PC-3 (cell line): ENCODE measurements at regions not wholly inside any gene's neighbourhood (a gene's known extent, or its start where the extent isn't known, plus 50 kb on each side); places are given as distances from the start of the nearest gene placed in this dataset.
"Not testable (repeated sequence)": the region's sequence is repeated elsewhere in the genome, so short reads cannot be mapped to it uniquely, and the experiment has no call there.

Experiments used
- ATAC-seq: fragments of 200-7000 bp; cut with Tn5 transposase; 2 replicates; pipeline ENCODE4 v1.9.1; 2020; ENCODE audit warnings: mild to moderate bottlenecking, moderate library complexity
- BruUV-seq: library from RNA; stranded (reverse); fragments of 400-500 nt; replicated peaks from 2 replicates; lab custom pipeline; 2021; lab: Mats Ljungman, UMichigan
- CTCF ChIA-PET: fragments of 300-600 bp; sonication (Branson Sonifier 250); formaldehyde crosslinking; loops from one replicate; lab custom pipeline; 2022; ENCODE audit warnings: antibody characterized with exemption; lab: Charles Lee
- POLR2A ChIA-PET: fragments of 300-600 bp; sonication (Branson Sonifier 250); formaldehyde crosslinking; loops from one replicate; lab custom pipeline; 2022; ENCODE audit warnings: antibody characterized with exemption; ENCODE audit not compliant: unreplicated experiment; lab: Charles Lee
- DNase-seq: peaks from one replicate; pipeline ENCODE4 v3.0.0-alpha.2; 2015
- H2AFZ ChIP-seq: fragments of 300-600 bp; sonication (generic); 2 replicates; pipeline ENCODE4 v1.6.0; 2016; ENCODE audit warnings: antibody characterized with exemption, low read length
- H3F3A ChIP-seq: fragments of 300-600 bp; sonication (generic); one replicate; pipeline ENCODE4 v1.6.0; 2017; ENCODE audit warnings: antibody characterized with exemption, low read length, control low read depth, mild to moderate bottlenecking; ENCODE audit not compliant: unreplicated experiment
- H3K27ac ChIP-seq: fragments of 300-600 bp; sonication (generic); 2 replicates; pipeline ENCODE4 v1.5.1; 2016; ENCODE audit warnings: mild to moderate bottlenecking, low read length
- H3K27me3 ChIP-seq: fragments of 300-600 bp; sonication (generic); 2 replicates; pipeline ENCODE4 v1.6.1; 2016; ENCODE audit warnings: low read length, mixed read lengths
- H3K36me3 ChIP-seq: fragments of 300-600 bp; sonication (generic); 2 replicates; pipeline ENCODE4 v1.6.1; 2016; ENCODE audit warnings: low read depth, mixed run types, low read length, mixed read lengths
- H3K4me1 ChIP-seq: fragments of 300-600 bp; sonication (generic); 2 replicates; pipeline ENCODE4 v1.5.1; 2016; ENCODE audit warnings: low read length; ENCODE audit not compliant: insufficient read depth
- H3K4me2 ChIP-seq: fragments of 300-600 bp; sonication (generic); 2 replicates; pipeline ENCODE4 v1.6.0; 2016; ENCODE audit warnings: low read length
- H3K4me3 ChIP-seq: fragments of 300-600 bp; sonication (generic); 2 replicates; pipeline ENCODE4 v1.5.1; 2016; ENCODE audit warnings: mild to moderate bottlenecking, low read length, mixed read lengths
- H3K79me2 ChIP-seq: fragments of 300-600 bp; sonication (generic); 2 replicates; pipeline ENCODE4 v1.6.1; 2017; ENCODE audit warnings: low read length, mixed read lengths
- H3K9ac ChIP-seq: fragments of 300-600 bp; sonication (generic); 2 replicates; pipeline ENCODE4 v1.6.0; 2016; ENCODE audit warnings: mild to moderate bottlenecking, low read length
- H3K9me2 ChIP-seq: fragments of 300-600 bp; sonication (generic); replicated peaks from 2 replicates; pipeline ENCODE4 v1.6.1; 2016; ENCODE audit warnings: mixed run types, low read length, mixed read lengths
- H3K9me3 ChIP-seq: fragments of 300-600 bp; sonication (generic); 2 replicates; pipeline ENCODE4 v1.6.1; 2016; ENCODE audit warnings: low read length, mixed read lengths
- H4K20me1 ChIP-seq: fragments of 300-600 bp; sonication (generic); 2 replicates; pipeline ENCODE4 v1.6.1; 2016; ENCODE audit warnings: low read length, mixed read lengths
- CTCF ChIP-seq: fragments of 300-600 bp; sonication (generic); conservative IDR thresholded peaks from 2 replicates; pipeline ENCODE4 v1.5.1; 2017; ENCODE audit warnings: antibody characterized with exemption, low read depth, mild to moderate bottlenecking, low read length
- EZH2 ChIP-seq: fragments of 300-600 bp; sonication (generic); IDR thresholded peaks from one replicate; pipeline ENCODE4 v1.6.1; 2017; ENCODE audit warnings: antibody characterized with exemption, mild to moderate bottlenecking, low read length; ENCODE audit not compliant: unreplicated experiment
- EZH2phosphoT487 ChIP-seq: fragments of 300-600 bp; sonication (generic); IDR thresholded peaks from 2 replicates; pipeline ENCODE4 v1.6.1; 2018; ENCODE audit warnings: mild to moderate bottlenecking, antibody characterized with exemption, low read length, borderline replicate concordance
- intact Hi-C: fragments of 100-400 bp; cut with micrococcal nuclease; formaldehyde crosslinking; loops from 2 replicates; pipeline ENCODE4 v1.9.0; 2023

- ChIA-PET POLR2A (no interaction called here), CTCF (no interaction called here)
- no peaks in the 10 kb centered on the region for H3K36me3 ChIP-seq
- DNase-seq (no peak), ATAC-seq (no peak)
- no peak overlapping the region for H3K4me3 ChIP-seq
- H3K79me2 ChIP-seq, result no peaks in the 10 kb centered on the region
- no peak for TF ChIP-seq EZH2phosphoT487
- no peak for TF ChIP-seq EZH2
- no peak for TF ChIP-seq CTCF
- H3K27me3 ChIP-seq, result no peaks in the 10 kb centered on the region
- no peaks in the 10 kb centered on the region for H3K4me1 ChIP-seq
- BruUV-seq, result no TSS peak
- H3K4me2 ChIP-seq, result no peak overlapping the region
- no peak overlapping the region for H3K27ac ChIP-seq
- H3K9me3 ChIP-seq, result no peaks in the 10 kb centered on the region
- intact Hi-C loops, result no loop called here
- H4K20me1 ChIP-seq, result no peaks in the 10 kb centered on the region
- H3F3A ChIP-seq, result no peaks in the 10 kb centered on the region
- H3K9me2 ChIP-seq, result no peaks in the 10 kb centered on the region
- H3K9ac ChIP-seq, result no peak overlapping the region
- no peak overlapping the region for H2AFZ ChIP-seq
These were observed 305.3 kb upstream of the INTU start for GRCh38 chr4:127327491-127327890.

- no peaks in the 10 kb centered on the region for H3F3A ChIP-seq
- H3K9me3 ChIP-seq, result no peaks in the 10 kb centered on the region
- no peaks in the 10 kb centered on the region for H3K27me3 ChIP-seq
- ATAC-seq (no peak), DNase-seq (no peak)
- intact Hi-C loops, result no loop called here
- no peaks in the 10 kb centered on the region for H3K9me2 ChIP-seq
- H3K4me3 ChIP-seq, result no peak overlapping the region
- H3K36me3 ChIP-seq, result no peaks in the 10 kb centered on the region
- no peaks in the 10 kb centered on the region for H3K79me2 ChIP-seq
- ChIA-PET POLR2A (no interaction called here), CTCF (no interaction called here)
- TF ChIP-seq EZH2 (no peak), EZH2phosphoT487 (no peak), CTCF (no peak)
- no peak overlapping the region for H2AFZ ChIP-seq
- no peak overlapping the region for H3K9ac ChIP-seq
- H3K4me1 ChIP-seq, result no peaks in the 10 kb centered on the region
- no peak overlapping the region for H3K4me2 ChIP-seq
- BruUV-seq, result no TSS peak
- H4K20me1 ChIP-seq, result no peaks in the 10 kb centered on the region
- no peak overlapping the region for H3K27ac ChIP-seq
These were observed 297.6 kb upstream of the INTU start for GRCh38 chr4:127335073-127335620.

DNA sequence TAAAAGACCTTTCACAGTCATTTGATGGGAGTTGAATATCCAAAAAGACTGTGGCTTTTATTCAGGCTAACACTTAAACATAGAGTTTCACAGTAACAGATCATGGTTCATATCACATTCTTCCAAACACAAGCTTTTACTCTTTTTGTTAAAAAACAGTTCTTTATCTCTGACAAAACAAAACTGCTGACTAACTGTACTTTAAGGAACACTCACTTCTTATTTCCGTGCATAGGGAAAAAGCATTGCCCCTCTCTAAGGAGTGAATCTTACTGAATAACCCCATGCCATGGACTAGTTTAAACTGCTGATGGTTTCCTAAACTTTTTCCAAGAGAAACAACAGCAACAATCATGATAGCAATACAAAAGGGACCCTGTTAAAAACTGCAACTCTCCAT is 297.0 kb upstream of the INTU start:
- no TSS peak for BruUV-seq
- no peak for DNase-seq

DNA sequence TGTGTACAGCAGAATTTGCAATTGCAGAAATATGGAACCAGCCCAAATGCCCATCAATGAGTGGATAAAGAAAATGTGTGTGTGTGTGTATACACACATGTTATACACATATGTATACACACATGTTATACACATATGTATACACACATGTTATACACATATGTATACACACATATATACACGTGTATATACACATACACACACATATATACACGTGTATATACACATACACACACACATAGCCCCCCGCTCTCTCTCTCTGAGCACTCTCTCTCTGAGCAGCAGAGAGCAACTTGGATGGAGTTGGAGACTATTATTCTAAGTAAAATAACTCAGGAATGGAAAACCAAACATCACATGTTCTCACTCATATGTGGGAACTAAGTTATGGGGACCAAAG is 289.6 kb upstream of the INTU start:
- POLR2A ChIA-PET, H3K27ac ChIP-seq, H3K9me2 ChIP-seq, H3K79me2 ChIP-seq, ATAC-seq, H3F3A ChIP-seq, H3K4me3 ChIP-seq, H2AFZ ChIP-seq, intact Hi-C loops, H3K4me1 ChIP-seq, H3K9ac ChIP-seq, DNase-seq, H3K36me3 ChIP-seq, H3K9me3 ChIP-seq, BruUV-seq, H4K20me1 ChIP-seq, H3K4me2 ChIP-seq, H3K27me3 ChIP-seq, CTCF ChIA-PET: not testable (repeated sequence)

More for the DNA sequence above, 297.0 kb upstream of the INTU start:
- Histone ChIP-seq H3K4me1 (no peaks in the 10 kb centered on the region), H3K9me3 (no peaks in the 10 kb centered on the region), H3K4me3 (no peak overlapping the region), H3F3A (no peaks in the 10 kb centered on the region), H4K20me1 (no peaks in the 10 kb centered on the region), H3K27ac (no peak overlapping the region), H3K9ac (no peak overlapping the region), H3K79me2 (no peaks in the 10 kb centered on the region), H3K9me2 (no peaks in the 10 kb centered on the region), H2AFZ (no peak overlapping the region), H3K4me2 (no peak overlapping the region), H3K27me3 (no peaks in the 10 kb centered on the region), H3K36me3 (no peaks in the 10 kb centered on the region)
- POLR2A ChIA-PET, result no interaction called here
- ATAC-seq, result no peak
- intact Hi-C loops, result no loop called here
- TF ChIP-seq CTCF, result no peak
- no peak for TF ChIP-seq EZH2phosphoT487
- TF ChIP-seq EZH2, result no peak
- CTCF ChIA-PET, result no interaction called here
